ENCODE measurements at regions not wholly inside any gene's neighbourhood (a gene's known extent, or its start where the extent isn't known, plus 50 kb on each side); places are given as distances from the start of the nearest gene placed in this dataset.

DNA sequence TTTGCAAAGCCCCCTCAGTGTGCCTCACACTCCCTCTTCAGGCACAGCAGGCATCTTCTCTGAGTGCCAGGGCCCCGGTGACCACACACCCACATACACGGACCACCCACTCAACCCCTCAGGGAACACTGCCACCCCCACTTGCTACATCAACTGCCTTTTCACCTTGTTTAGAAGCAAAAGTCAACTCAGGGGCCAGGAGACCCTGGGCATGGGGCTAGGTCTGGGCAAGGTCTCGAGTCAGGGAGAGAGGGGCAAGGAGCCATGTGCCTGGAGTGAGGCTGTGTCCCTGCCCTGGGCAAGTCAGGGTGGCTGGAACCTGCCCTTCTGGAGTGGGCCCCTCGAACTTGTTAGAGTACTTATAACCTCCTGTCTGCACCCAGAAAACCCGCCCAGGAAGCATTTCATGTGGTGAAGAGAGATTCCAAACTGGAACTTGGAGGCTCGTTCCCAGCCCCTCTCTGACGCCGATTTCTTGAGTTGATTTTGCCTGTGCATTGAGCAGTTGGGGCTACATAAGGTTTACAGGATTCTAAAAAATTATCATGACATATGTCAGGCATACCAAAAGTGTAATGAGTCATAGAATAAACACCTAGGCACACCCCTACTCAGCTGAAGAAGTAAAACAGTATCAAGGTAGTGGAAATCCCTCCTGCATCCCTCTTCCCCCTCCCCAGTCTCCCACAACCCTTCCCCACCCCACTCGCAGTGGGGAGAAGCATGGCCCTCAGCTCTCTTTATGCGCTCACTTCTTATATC, 74.3 kb downstream of the MYEOV start:
- H3K36me3 Mint-ChIP-seq: peaks cover 14% of the 10 kb centered on the region
- DNase-seq (ENCODE audit: low spot score) (no peak), ATAC-seq (no peak)
- no peak overlapping the region for H3K27ac Mint-ChIP-seq
- TF ChIP-seq, protein P1, sequence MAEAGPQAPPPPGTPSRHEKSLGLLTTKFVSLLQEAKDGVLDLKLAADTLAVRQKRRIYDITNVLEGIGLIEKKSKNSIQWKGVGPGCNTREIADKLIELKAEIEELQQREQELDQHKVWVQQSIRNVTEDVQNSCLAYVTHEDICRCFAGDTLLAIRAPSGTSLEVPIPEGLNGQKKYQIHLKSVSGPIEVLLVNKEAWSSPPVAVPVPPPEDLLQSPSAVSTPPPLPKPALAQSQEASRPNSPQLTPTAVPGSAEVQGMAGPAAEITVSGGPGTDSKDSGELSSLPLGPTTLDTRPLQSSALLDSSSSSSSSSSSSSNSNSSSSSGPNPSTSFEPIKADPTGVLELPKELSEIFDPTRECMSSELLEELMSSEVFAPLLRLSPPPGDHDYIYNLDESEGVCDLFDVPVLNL (CRISPR knock-in tag; IDR thresholded peaks at IDR 0.05; ENCODE audit: borderline replicate concordance, low read depth): no peak
- TF ChIP-seq MYBL2 (CRISPR knock-in tag; IDR thresholded peaks at IDR 0.05) (no peak), NR3C1 (CRISPR knock-in tag; conservative IDR thresholded peaks at IDR 0.05; ENCODE audit: low read depth) (no peak), FOXJ3 (CRISPR knock-in tag; IDR thresholded peaks at IDR 0.05; ENCODE audit: borderline replicate concordance) (no peak), SOX15 (CRISPR knock-in tag; IDR thresholded peaks at IDR 0.05) (no peak), JAZF1 (CRISPR knock-in tag; IDR thresholded peaks at IDR 0.05) (no peak), TP53 (CRISPR knock-in tag; IDR thresholded peaks at IDR 0.05) (no peak), GABPB1 (CRISPR knock-in tag; IDR thresholded peaks at IDR 0.05) (no peak), NFE2L1 (CRISPR knock-in tag; IDR thresholded peaks at IDR 0.05) (no peak), FOXP1 (CRISPR knock-in tag; IDR thresholded peaks at IDR 0.05; ENCODE audit: borderline replicate concordance) (no peak)
- TF ChIP-seq, protein P2, sequence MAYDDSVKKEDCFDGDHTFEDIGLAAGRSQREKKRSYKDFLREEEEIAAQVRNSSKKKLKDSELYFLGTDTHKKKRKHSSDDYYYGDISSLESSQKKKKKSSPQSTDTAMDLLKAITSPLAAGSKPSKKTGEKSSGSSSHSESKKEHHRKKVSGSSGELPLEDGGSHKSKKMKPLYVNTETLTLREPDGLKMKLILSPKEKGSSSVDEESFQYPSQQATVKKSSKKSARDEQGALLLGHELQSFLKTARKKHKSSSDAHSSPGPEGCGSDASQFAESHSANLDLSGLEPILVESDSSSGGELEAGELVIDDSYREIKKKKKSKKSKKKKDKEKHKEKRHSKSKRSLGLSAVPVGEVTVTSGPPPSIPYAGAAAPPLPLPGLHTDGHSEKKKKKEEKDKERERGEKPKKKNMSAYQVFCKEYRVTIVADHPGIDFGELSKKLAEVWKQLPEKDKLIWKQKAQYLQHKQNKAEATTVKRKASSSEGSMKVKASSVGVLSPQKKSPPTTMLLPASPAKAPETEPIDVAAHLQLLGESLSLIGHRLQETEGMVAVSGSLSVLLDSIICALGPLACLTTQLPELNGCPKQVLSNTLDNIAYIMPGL (CRISPR knock-in tag; IDR thresholded peaks at IDR 0.05): no peak
- TF ChIP-seq, protein P3, sequence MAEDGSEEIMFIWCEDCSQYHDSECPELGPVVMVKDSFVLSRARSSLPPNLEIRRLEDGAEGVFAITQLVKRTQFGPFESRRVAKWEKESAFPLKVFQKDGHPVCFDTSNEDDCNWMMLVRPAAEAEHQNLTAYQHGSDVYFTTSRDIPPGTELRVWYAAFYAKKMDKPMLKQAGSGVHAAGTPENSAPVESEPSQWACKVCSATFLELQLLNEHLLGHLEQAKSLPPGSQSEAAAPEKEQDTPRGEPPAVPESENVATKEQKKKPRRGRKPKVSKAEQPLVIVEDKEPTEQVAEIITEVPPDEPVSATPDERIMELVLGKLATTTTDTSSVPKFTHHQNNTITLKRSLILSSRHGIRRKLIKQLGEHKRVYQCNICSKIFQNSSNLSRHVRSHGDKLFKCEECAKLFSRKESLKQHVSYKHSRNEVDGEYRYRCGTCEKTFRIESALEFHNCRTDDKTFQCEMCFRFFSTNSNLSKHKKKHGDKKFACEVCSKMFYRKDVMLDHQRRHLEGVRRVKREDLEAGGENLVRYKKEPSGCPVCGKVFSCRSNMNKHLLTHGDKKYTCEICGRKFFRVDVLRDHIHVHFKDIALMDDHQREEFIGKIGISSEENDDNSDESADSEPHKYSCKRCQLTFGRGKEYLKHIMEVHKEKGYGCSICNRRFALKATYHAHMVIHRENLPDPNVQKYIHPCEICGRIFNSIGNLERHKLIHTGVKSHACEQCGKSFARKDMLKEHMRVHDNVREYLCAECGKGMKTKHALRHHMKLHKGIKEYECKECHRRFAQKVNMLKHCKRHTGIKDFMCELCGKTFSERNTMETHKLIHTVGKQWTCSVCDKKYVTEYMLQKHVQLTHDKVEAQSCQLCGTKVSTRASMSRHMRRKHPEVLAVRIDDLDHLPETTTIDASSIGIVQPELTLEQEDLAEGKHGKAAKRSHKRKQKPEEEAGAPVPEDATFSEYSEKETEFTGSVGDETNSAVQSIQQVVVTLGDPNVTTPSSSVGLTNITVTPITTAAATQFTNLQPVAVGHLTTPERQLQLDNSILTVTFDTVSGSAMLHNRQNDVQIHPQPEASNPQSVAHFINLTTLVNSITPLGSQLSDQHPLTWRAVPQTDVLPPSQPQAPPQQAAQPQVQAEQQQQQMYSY (CRISPR knock-in tag; IDR thresholded peaks at IDR 0.05): no peak
- TF ChIP-seq, protein P4, sequence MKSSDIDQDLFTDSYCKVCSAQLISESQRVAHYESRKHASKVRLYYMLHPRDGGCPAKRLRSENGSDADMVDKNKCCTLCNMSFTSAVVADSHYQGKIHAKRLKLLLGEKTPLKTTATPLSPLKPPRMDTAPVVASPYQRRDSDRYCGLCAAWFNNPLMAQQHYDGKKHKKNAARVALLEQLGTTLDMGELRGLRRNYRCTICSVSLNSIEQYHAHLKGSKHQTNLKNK (CRISPR knock-in tag; IDR thresholded peaks at IDR 0.05): no peak
- H3K9me3 Mint-ChIP-seq: peaks cover 16% of the 10 kb centered on the region
- H3K4me1 Mint-ChIP-seq: no peaks in the 10 kb centered on the region
- ChIA-PET POLR2A (no interaction called here), CTCF (no interaction called here)
- no peaks in the 10 kb centered on the region for H3K27me3 Mint-ChIP-seq (ENCODE audit: low read depth)
- H3K4me3 Mint-ChIP-seq: no peak overlapping the region

DNA sequence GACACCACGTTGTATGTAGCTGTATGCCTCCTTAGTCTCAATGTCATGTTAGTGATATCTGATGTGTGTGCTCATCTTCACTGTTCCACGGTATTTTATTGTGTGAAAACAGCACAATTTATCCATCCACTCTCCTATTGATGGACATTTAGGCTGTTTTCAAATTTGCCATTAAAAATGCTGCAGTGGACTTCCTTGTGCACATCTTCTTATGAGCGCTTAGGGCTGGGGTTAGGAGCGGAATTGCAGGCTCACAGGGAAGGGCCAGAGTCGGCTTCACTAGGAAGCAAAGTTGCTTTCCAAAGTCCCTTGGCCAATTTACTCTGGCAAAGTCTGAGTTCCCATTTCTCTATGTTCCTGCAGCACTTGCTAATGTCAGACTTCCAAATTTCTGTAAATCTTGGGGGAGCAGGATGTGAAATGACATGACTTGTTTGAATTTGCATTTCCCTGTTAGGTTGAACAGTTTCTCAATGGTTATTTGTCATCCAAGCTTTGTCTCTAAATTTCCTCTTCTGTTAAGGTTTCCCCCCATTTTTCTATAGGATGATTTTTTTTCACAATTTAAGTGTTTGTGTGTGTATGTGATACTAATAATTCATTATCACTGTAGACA, 75.4 kb downstream of the MYEOV start:
- CTCF ChIA-PET: no interaction called here
- H3K27me3 Mint-ChIP-seq (ENCODE audit: low read depth): no peaks in the 10 kb centered on the region
- no peaks in the 10 kb centered on the region for H3K4me1 Mint-ChIP-seq
- TF ChIP-seq, protein P5, sequence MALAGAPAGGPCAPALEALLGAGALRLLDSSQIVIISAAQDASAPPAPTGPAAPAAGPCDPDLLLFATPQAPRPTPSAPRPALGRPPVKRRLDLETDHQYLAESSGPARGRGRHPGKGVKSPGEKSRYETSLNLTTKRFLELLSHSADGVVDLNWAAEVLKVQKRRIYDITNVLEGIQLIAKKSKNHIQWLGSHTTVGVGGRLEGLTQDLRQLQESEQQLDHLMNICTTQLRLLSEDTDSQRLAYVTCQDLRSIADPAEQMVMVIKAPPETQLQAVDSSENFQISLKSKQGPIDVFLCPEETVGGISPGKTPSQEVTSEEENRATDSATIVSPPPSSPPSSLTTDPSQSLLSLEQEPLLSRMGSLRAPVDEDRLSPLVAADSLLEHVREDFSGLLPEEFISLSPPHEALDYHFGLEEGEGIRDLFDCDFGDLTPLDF (CRISPR knock-in tag; IDR thresholded peaks at IDR 0.05): no peak
- TF ChIP-seq TEAD1 (CRISPR knock-in tag; IDR thresholded peaks at IDR 0.05) (no peak), EMX1 (CRISPR knock-in tag; IDR thresholded peaks at IDR 0.05) (no peak), SMAD3 (CRISPR knock-in tag; IDR thresholded peaks at IDR 0.05; ENCODE audit: borderline replicate concordance) (no peak), KAT7 (CRISPR knock-in tag; IDR thresholded peaks at IDR 0.05; ENCODE audit: borderline replicate concordance) (no peak), ATF1 (CRISPR knock-in tag; IDR thresholded peaks at IDR 0.05) (no peak)
- TF ChIP-seq, protein P6, sequence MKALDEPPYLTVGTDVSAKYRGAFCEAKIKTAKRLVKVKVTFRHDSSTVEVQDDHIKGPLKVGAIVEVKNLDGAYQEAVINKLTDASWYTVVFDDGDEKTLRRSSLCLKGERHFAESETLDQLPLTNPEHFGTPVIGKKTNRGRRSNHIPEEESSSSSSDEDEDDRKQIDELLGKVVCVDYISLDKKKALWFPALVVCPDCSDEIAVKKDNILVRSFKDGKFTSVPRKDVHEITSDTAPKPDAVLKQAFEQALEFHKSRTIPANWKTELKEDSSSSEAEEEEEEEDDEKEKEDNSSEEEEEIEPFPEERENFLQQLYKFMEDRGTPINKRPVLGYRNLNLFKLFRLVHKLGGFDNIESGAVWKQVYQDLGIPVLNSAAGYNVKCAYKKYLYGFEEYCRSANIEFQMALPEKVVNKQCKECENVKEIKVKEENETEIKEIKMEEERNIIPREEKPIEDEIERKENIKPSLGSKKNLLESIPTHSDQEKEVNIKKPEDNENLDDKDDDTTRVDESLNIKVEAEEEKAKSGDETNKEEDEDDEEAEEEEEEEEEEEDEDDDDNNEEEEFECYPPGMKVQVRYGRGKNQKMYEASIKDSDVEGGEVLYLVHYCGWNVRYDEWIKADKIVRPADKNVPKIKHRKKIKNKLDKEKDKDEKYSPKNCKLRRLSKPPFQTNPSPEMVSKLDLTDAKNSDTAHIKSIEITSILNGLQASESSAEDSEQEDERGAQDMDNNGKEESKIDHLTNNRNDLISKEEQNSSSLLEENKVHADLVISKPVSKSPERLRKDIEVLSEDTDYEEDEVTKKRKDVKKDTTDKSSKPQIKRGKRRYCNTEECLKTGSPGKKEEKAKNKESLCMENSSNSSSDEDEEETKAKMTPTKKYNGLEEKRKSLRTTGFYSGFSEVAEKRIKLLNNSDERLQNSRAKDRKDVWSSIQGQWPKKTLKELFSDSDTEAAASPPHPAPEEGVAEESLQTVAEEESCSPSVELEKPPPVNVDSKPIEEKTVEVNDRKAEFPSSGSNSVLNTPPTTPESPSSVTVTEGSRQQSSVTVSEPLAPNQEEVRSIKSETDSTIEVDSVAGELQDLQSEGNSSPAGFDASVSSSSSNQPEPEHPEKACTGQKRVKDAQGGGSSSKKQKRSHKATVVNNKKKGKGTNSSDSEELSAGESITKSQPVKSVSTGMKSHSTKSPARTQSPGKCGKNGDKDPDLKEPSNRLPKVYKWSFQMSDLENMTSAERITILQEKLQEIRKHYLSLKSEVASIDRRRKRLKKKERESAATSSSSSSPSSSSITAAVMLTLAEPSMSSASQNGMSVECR (CRISPR knock-in tag; IDR thresholded peaks at IDR 0.05; ENCODE audit: borderline replicate concordance): no peak

More for the DNA sequence above, 75.4 kb downstream of the MYEOV start:
- Mint-ChIP-seq H3K9me3 (peaks cover 16% of the 10 kb centered on the region), H3K36me3 (peaks cover 14% of the 10 kb centered on the region), H3K27ac (no peak overlapping the region), H3K4me3 (no peak overlapping the region)
- ATAC-seq: no peak
- POLR2A ChIA-PET: no interaction called here
- no peak for DNase-seq (ENCODE audit: low spot score)
